ENCODE measurements at regions not wholly inside any gene's neighbourhood (a gene's known extent, or its start where the extent isn't known, plus 50 kb on each side); places are given as distances from the start of the nearest gene placed in this dataset.

GRCh38 chr20:40254023-40254772, 434.8 kb downstream of the MAFB start:
- no peak overlapping the region for H3K9ac ChIP-seq (ENCODE audit: low read depth, low read length, poor library complexity, severe bottlenecking)
- H3K79me2 ChIP-seq (ENCODE audit: insufficient read depth, low read length), result no peaks in the 10 kb centered on the region
- H3K4me3 ChIP-seq (ENCODE audit: low read length, poor library complexity, severe bottlenecking), result no peak overlapping the region
- H3K9me2 ChIP-seq (replicated peaks; ENCODE audit: low read depth, low read length), result no peaks in the 10 kb centered on the region
- H4K20me1 ChIP-seq (ENCODE audit: insufficient read depth, low read length, poor library complexity, severe bottlenecking), result no peaks in the 10 kb centered on the region
- no peaks in the 10 kb centered on the region for H3K9me3 ChIP-seq (ENCODE audit: insufficient read depth, low read depth, low read length)
- TF ChIP-seq EZH2phosphoT487 (IDR thresholded peaks at IDR 0.05; ENCODE audit: borderline replicate concordance) (no peak), CTCF (conservative IDR thresholded peaks at IDR 0.05; ENCODE audit: low read length) (no peak)
- no peaks in the 10 kb centered on the region for H3K27me3 ChIP-seq (ENCODE audit: insufficient read depth, low read length, poor library complexity, severe bottlenecking)
- no peak overlapping the region for H2AFZ ChIP-seq (ENCODE audit: low read length)
- H3K4me2 ChIP-seq (ENCODE audit: low read depth, low read length, poor library complexity, severe bottlenecking), result no peak overlapping the region
- no peaks in the 10 kb centered on the region for H3K36me3 ChIP-seq (ENCODE audit: insufficient read depth, low read length)
- H3F3A ChIP-seq (ENCODE audit: low read depth), result no peaks in the 10 kb centered on the region
- H3K4me1 ChIP-seq (ENCODE audit: insufficient read depth, low read length, poor library complexity, severe bottlenecking), result no peaks in the 10 kb centered on the region

GRCh38 chr20:40251284-40251932, 437.6 kb downstream of the MAFB start:
- Histone ChIP-seq H3K9me3 (ENCODE audit: insufficient read depth, low read depth, low read length) (no peaks in the 10 kb centered on the region), H3K4me1 (ENCODE audit: insufficient read depth, low read length, poor library complexity, severe bottlenecking) (no peaks in the 10 kb centered on the region), H3K9ac (ENCODE audit: low read depth, low read length, poor library complexity, severe bottlenecking) (no peak overlapping the region), H3K9me2 (replicated peaks; ENCODE audit: low read depth, low read length) (no peaks in the 10 kb centered on the region), H3K4me2 (ENCODE audit: low read depth, low read length, poor library complexity, severe bottlenecking) (no peak overlapping the region), H3K4me3 (ENCODE audit: low read length, poor library complexity, severe bottlenecking) (no peak overlapping the region), H3K36me3 (ENCODE audit: insufficient read depth, low read length) (no peaks in the 10 kb centered on the region), H3K27me3 (ENCODE audit: insufficient read depth, low read length, poor library complexity, severe bottlenecking) (no peaks in the 10 kb centered on the region), H3K79me2 (ENCODE audit: insufficient read depth, low read length) (no peaks in the 10 kb centered on the region), H3F3A (ENCODE audit: low read depth) (no peaks in the 10 kb centered on the region), H4K20me1 (ENCODE audit: insufficient read depth, low read length, poor library complexity, severe bottlenecking) (no peaks in the 10 kb centered on the region), H2AFZ (ENCODE audit: low read length) (no peak overlapping the region)
- peak; percentile 64 for TF ChIP-seq CTCF (conservative IDR thresholded peaks at IDR 0.05; ENCODE audit: low read length)
- no peak for TF ChIP-seq EZH2phosphoT487 (IDR thresholded peaks at IDR 0.05; ENCODE audit: borderline replicate concordance)

GRCh38 chr20:40249805-40250204, 439.2 kb downstream of the MAFB start:
- Histone ChIP-seq H3K36me3 (ENCODE audit: insufficient read depth, low read length) (no peaks in the 10 kb centered on the region), H3F3A (ENCODE audit: low read depth) (no peaks in the 10 kb centered on the region), H3K79me2 (ENCODE audit: insufficient read depth, low read length) (no peaks in the 10 kb centered on the region), H4K20me1 (ENCODE audit: insufficient read depth, low read length, poor library complexity, severe bottlenecking) (no peaks in the 10 kb centered on the region), H3K9me2 (replicated peaks; ENCODE audit: low read depth, low read length) (no peaks in the 10 kb centered on the region), H3K9me3 (ENCODE audit: insufficient read depth, low read depth, low read length) (no peaks in the 10 kb centered on the region), H3K4me2 (ENCODE audit: low read depth, low read length, poor library complexity, severe bottlenecking) (no peak overlapping the region), H3K9ac (ENCODE audit: low read depth, low read length, poor library complexity, severe bottlenecking) (no peak overlapping the region), H2AFZ (ENCODE audit: low read length) (no peak overlapping the region), H3K27me3 (ENCODE audit: insufficient read depth, low read length, poor library complexity, severe bottlenecking) (no peaks in the 10 kb centered on the region), H3K4me3 (ENCODE audit: low read length, poor library complexity, severe bottlenecking) (no peak overlapping the region), H3K4me1 (ENCODE audit: insufficient read depth, low read length, poor library complexity, severe bottlenecking) (no peaks in the 10 kb centered on the region)
- TF ChIP-seq EZH2phosphoT487 (IDR thresholded peaks at IDR 0.05; ENCODE audit: borderline replicate concordance) (no peak), CTCF (conservative IDR thresholded peaks at IDR 0.05; ENCODE audit: low read length) (no peak)
